GM21515 (cell line): ENCODE measurements at regions not wholly inside any gene's neighbourhood (a gene's known extent, or its start where the extent isn't known, plus 50 kb on each side); places are given as distances from the start of the nearest gene placed in this dataset.

Source experiments
- ATAC-seq: cut with Tn5 transposase; IDR thresholded peaks from one replicate; pipeline ENCODE4 v1.9.1; 2021; ENCODE audit not compliant: unreplicated experiment

DNA sequence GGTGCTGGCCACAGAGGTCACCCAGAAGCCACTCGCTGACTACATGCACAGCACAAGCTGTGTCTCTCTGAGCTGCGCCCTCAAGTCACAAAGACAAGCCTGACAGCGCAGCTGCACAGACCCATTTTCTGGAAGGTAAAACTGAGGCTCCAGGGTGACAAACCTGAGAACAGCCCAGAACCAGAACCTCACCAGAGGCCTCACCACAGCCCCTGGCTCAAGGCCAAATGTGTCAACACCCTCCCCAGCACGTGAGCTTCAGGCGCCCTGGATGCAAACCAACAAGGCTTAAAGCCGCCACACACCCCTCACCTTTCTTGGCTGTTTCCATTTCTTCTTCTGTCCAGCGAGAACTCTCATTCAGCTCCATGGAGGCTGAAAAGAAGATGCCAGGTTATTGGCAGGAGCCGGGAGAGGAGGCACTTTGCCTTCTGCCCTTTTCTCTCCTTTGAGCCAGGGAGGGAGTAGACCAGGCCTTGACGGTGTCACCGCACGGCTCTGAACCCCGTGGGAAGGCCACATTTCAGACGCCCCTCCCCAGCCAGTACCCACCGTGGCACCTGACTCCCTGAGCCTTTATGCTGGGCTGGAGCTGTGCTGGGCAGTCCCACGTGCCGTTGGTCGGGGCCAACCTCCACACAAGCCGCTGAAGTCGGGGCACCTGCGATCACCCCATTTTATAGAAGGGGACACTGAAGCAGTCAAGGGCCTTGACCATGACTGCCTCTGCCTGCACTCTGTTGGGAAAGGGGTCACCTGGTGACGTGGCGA lies 103.1 kb downstream of the RFLNA start:
- ATAC-seq = no peak

DNA sequence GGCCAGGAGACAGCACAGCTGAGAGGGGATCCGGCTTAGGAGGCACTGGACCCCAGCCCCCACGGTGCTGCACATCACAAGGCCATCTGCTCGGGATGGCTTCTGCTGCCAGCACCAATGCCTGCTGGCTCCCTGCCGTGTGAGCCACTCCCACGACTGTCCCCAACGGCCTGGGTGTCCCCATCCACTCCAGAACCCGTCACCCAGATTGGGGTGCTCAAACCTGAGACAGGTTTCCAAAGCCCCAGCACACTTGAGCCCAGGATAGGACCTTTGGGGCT lies 102.4 kb downstream of the RFLNA start:
- ATAC-seq = no peak

DNA sequence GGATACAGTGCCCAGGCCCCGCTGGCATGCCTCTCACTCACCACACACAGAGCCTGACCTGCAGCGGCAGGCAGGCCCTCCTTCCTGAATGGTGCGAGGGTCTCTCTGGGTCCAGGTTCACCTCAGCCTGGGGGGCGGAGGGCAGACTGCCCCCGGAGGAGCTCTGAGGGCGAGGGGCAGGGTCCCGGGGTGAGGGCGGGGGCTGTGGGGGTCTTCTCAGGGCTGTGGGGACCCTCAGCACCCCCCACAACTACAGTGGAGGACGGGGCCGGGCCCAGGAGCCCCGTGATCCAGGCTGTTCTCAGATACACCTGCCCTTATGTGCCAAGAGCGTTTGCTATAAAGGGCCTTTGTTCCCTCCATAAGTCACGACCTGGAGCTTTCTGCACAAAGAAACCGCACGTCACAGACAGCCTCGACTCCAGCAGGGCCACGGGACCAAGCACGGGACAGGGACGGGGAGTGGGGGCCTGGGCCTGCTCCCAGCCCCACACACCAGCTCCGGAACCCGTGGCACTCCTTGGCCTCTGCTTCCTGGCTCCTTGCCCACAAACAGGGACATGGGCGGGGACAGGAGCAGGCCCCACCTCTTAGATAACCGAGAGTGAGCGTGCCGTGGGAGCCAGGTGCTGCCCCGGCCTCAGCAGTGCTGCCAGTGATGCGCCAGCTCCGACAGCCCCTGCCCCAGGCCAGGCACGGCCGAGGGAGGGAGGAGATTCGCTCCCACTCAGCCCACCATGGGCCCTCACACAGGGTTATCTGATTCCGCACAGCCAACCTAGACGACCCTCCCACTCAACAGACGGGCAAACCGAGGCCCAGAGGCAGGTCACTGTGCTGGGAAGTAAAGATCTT lies 101.9 kb downstream of the RFLNA start:
- no peak for ATAC-seq

DNA sequence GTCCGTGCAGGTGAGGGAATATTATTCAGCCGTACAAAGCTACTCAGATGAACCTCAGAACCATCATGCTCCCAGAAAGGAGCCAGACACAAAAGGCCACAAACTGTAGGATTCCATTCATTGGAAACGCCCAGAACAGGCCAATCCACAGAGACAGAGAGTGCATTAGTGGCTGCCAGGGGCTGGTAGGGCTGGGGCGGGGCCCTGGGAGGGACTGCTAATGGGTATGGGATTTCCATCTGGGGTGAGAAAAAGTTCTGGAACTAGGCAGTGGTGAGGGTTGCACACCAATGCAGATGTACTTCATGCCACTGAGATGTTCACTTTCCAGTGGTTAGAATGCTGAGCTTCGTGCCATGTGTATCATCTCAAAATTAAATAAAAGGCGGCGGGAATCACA lies 101.1 kb downstream of the RFLNA start:
- ATAC-seq = no peak

DNA sequence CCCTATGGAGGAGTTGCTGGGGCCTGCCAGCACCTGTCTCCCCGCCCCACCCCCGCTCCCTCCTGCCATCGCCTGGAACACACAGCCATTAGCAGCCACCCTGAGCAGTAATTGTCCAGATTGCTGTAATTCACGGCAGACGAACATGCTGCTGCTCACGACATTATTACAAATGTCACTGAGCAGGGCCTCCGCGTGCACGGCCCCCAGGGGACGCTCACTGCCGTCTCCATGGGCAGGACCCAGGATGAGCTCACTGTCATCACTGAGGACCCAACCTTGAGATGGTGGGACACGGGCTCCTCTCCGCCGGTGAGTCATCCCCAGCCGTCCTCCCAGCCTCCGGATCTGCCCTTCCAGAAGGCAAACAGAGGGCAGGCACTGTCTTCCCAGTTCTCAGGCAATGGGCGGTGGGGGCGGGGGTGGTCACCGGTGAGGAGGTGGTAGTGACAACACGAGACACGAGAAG lies 100.4 kb downstream of the RFLNA start:
- no peak for ATAC-seq

DNA sequence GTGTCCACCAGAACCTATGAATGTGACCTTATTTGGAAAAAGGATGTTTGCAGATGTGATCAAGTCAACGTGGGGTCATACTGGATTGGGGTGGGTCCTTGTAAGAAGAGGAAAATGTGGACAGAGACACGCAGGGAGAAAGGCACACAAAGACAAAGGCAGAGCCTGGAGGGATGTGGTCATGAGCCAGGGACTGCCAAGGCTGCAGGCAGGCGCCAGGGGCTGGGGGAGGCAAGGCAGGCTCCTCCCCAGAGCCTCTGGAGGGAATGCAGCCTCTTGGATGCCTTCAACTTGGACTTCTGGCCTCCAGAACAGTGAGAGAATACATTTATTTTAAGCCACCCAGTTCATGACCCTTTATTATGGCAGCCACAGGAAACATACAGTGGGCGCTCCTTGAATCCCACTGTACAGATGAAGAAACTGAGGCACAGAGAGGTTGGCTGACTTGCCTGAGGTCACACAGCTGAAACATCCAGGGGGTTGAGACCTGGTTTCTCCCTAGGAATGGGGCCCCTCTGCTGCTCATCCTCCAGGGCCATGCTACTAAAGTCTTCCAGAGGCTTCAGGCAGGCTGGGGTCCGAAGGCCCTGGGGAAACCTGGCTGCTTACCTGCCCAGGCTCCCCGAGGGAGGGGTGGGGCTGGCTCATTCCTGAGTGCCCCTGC lies 99.7 kb downstream of the RFLNA start:
- no peak for ATAC-seq

DNA sequence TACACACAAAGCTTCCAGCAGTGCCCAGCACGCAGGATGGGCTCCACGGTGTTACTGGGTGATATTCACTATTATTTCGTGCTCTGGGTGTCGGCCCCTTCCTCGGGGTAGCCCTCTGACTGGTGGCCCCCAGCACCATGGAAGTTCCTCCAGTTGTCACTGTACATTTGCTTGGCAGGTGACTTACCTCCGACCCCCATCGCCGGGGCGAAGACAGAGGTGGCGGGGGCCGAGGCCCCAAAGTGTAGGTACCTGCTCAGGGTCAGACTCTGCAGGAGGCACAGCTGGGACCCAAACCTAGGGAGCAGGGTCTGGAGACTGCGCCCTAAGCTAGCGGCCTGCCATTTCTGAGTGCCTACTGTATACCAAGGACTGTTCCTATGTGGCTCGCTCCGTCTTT lies 98.9 kb downstream of the RFLNA start:
- no peak for ATAC-seq

DNA sequence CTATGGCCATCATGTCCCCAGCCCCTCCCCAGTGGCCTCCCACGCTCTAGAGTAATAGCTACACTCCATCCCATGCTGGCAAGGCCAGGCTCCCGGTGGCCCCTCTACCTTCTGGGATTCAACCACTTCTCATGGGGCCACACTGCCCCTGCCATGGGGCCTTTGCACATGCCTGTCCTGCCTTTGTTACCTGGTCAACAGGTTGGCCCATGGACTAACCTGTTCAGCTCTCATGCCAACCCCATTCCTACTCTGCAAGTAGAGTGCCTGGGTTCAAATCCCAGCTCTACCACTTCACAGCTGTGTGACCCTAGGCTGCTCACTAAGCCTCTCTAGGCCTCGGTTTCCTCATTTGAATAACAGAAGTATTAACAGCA lies 98.5 kb downstream of the RFLNA start:
- ATAC-seq = no peak

DNA sequence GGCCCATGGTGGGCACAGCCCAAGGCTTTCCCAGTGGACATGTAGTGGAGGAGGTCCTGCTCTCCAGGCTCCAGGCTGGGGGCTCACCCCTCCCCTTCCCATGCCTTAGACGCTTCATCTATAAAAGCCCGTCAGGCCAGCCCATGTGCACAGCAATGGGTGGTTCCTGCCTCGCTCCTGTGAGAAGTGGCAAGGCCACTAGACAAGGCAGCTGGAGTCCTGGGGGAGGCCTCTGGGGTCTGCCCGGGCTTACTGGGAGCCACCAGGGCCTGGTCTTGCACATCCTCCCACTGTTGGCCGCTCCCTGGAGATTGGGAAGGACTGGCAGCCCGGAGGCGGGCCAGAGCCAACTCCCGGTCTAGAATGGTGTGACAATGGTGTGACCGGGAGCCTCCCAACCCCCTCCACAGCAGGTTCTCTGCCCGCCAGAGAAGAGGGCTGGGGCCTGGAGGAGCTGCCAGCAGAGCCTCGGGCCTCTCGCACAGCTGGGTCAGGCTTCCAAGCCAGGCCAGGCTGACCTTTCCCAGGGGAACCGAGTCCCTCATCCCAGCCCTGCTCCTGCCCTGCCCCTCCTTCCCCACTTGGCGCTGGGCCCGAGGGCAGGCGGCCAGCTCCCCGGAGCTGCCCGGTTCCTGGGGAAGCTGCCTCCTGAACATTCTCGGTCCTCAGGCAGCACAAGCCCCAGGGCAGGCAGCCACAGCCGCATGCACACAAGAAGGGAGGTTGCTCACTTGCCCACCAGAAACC lies 97.9 kb downstream of the RFLNA start:
- ATAC-seq = no peak

DNA sequence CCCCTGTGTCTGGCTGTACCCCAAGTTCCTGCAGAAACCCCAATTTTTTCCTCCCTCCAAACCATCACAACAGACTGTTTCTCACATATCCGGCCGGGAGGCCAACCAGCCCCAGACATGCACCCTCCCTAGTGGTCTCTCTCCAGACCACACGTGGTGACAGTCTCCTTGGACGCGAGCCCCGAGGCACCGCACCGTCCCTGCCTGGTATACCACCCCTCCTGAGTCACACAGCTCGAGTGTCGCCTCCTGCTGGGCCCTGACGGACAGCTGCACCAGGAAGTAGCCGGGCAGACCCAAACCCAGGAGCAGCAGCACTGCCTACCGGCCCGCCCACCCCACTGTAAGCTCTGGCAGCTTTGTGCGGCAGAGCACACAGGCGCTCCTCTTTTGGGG lies 97.4 kb downstream of the RFLNA start:
- no peak for ATAC-seq

DNA sequence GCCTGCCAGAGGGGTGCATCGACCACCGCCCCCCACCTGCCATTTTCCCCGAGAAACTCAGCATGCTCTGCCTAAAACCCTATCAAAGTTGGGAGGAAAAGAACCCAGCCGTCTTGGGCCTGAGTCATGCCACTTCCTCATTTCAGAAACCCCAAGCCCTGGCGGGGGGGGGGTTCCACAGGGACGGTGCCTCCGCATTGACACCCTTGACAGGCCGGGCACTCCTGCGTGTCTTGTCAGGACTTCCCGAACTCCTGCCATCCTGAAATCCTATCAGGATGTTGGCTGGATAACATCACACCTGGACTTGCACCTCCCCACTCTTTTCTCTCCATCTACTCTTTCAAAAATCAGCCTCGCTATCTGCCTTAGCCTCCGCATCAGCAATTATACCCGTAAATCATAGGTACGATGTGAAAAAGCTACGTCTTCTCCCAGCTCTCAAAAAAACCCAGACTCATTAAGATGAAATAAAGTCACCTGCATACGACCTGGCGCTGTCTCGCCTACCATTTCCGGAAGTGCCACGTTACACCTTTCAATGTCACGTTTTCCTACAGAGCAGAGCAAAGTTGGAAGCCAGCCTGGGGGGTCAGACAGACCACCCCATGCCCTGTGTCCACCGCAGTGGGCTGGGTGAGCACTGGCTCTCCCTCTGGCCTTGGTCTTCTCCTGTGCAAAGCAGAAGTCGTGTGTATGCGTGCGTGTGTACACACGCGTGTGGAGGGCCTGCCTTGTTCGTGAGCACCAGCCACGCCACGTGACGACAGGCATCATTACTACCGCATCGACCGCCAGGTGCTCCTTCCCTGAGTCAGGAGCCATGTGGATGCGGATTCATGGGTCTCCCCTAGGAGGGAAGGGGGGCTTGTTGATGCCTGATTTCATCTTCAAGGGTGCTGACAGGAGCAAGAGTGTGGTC lies 96.7 kb downstream of the RFLNA start:
- ATAC-seq = peak; percentile 51

DNA sequence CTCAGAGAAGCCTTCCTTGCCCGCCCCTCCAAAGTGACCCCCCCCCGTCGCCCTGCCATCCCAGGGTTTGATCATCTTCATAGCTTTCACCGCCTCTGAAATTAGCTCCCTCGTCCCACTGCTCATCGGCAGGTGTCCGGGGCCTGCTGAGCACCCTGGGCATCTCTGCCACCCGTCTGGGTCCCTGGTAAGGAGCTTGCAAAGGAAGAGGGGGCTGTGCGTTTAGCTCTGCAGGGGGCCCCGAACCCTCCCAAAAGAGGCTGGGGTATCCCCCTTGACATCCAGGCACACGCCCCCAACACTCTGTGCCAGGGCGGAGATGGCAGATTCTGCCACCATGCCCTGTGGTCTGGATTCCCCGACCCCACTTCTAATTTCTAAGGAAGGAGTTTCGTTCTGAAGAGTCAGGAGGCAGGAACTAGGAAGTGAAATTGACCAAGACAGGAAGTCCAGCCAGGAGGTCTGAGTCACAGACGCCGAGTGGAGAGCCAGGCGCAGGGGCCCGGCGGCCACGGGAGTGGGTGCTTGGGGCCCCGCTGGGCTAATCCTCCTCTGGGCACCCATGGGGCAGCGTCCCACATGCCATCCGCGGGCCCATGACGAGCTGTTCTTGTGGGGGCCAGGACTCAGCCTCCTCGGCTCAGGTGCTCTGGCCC lies 95.7 kb downstream of the RFLNA start:
- no peak for ATAC-seq

DNA sequence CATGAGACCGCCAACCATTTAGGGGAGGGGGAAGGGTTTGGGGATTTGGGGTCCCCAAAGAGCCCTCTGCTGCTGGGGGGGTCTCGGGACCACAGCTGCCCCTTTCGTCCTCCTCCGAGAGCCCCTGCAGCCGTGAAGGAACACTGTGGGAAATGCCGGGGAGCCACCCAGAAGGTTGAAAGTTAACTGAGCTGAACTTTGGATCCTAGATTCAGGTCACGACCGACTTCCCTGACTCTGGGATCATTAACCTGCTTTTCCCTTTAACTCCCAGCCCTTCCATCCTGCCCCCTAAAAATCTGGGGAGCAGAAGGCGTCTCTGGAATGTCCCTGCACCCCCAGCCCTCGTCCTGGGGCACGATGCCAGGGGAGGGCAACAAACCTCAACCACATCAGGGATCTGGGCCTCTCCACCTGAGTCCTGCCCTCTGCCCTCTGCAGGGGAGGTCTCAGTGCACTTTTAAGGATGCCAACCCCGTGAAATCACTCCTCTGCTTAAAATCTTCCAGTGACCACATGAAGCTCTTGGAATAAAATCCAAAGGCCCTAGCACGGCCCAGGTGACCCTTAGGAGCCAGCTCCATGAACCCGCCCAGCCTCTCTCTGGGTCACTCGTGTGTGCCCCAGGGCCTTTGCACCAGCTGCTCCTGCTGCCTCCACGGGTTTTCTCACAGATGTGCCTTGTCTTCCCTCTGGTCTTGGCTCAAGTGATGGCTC lies 95.0 kb downstream of the RFLNA start:
- ATAC-seq = no peak

DNA sequence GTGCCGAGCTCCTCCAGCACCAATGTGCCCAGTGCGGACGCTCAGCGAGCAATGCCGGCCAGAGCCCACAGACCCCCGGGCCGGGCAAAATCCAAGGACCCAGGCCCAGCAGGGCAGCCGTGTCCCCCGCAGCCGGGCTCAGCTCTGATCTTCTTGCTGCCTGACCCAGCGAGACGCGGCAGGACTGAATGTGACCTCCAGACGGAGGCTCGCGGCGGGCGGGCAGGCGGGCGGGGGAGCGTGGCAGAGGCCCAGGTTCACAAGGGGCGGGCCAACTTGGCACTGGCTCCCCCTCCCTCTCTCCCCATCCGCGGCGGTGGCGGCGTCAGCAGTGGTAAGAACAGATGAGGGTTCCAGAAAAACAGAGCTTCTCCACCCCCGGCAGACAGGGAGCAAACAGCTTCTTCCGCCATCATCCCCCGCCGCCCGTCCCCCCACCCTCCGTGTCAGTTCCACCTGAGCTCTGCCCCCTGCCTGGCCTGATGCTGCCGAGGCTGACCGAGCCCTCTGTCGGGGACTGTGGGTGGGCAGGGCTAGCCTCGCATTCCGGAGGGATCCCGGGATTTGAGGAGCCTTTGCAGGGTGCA lies 94.3 kb downstream of the RFLNA start:
- ATAC-seq = no peak

DNA sequence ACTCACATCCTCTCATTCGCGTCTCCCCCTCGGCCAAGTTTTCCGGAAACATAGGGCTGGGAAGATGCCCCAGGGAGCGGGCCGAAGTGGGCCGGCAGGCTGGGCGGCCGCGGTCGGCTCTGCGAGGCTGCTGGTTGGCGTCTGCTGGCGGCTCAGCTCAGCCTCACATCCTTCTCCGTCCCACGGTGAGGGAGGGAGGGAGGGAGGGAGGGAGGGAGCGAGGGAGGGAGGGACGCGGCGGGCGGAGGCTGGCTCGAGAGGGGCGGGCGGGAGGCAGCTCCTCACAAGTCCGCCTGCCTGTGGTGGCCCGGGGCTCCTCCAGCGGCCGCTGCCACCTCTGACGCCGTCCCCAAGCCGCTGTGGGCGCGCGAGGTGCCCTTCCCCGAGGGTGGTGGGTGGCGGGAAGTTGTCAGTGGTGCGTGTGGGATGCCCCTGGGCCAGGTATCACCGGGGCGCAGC lies 93.8 kb downstream of the RFLNA start:
- no peak for ATAC-seq

DNA sequence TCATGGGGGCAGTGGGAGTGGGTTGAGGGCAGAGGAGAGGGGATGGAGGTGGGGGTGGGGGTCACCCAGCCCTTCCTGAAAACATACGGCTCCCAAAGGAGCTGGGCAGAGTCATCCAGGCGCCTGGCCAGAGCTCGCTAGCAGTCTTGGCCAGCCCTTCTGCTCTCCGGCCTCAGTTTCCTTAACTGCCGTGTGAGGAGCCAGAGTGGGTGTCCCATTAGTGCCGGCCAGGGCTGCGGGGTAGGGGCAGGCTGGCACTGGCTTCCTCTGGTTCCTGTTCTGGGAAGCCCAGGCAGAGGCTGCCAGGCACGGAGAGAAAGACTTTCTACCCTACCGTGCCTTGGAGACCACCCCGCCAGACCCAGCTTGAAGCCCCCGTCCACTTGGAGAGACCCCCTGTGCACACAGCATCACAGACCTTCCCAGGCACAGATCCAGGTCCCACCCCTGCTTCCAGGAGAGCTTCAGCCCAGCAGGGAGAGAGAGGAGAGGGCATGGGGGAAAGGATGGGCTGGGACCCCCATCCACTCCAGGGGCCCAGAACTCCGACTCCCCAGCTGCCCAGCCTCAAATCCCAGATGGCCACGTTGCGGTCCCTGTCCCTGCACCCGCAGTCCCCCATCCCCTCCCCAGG lies 93.3 kb downstream of the RFLNA start:
- no peak for ATAC-seq

DNA sequence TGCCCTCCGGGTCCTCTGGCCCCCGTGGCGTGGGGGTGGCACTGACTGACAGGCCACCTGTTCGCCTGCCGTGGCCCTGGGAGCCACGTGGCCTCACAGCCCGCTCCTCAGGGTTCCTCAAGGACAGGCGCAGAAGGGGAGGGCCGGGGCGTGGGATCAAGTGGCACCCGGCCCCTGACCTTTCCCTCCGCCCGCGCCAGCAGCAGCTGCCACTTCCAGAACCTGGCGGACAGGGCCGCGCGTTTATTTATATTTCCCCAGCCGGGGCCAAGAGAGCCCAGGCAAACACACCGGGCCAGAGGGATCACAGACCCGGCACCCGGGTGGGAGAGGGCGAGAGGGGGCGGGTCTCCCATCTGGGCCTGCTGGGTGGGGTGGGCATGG lies 92.6 kb downstream of the RFLNA start:
- ATAC-seq = no peak
